GM06990 (cell line): ENCODE measurements at regions not wholly inside any gene's neighbourhood (a gene's known extent, or its start where the extent isn't known, plus 50 kb on each side); places are given as distances from the start of the nearest gene placed in this dataset.

ENCODE experiments used
- DNase-seq: peaks from one replicate; pipeline ENCODE4 v3.0.0-alpha.2; 2011; ENCODE audit not compliant: insufficient read length; ENCODE audit errors: extremely low read depth
- H3K27me3 ChIP-seq: replicated peaks from 2 replicates; pipeline ENCODE4 v1.6.0; 2011; ENCODE audit warnings: low read length; ENCODE audit not compliant: control insufficient read depth, insufficient read depth
- H3K36me3 ChIP-seq: 2 replicates; pipeline ENCODE4 v1.5.1; 2011; ENCODE audit warnings: low read length; ENCODE audit not compliant: control insufficient read depth, insufficient read depth
- H3K4me3 ChIP-seq: replicated peaks from 2 replicates; pipeline ENCODE4 v1.5.1; 2011; ENCODE audit warnings: low read depth, mild to moderate bottlenecking, control low read depth, low read length
- TF ChIP-seq, protein P1 (sequence below): IDR thresholded peaks from 2 replicates; pipeline ENCODE4 v1.5.1; 2011; ENCODE audit warnings: low read length, control low read depth, mild to moderate bottlenecking, inconsistent platforms; ENCODE audit not compliant: insufficient read depth, poor library complexity, severe bottlenecking

- Histone ChIP-seq H3K36me3 (no peaks in the 10 kb centered on the region), H3K4me3 (no peak overlapping the region), H3K27me3 (no peaks in the 10 kb centered on the region)
- TF ChIP-seq, protein P1, sequence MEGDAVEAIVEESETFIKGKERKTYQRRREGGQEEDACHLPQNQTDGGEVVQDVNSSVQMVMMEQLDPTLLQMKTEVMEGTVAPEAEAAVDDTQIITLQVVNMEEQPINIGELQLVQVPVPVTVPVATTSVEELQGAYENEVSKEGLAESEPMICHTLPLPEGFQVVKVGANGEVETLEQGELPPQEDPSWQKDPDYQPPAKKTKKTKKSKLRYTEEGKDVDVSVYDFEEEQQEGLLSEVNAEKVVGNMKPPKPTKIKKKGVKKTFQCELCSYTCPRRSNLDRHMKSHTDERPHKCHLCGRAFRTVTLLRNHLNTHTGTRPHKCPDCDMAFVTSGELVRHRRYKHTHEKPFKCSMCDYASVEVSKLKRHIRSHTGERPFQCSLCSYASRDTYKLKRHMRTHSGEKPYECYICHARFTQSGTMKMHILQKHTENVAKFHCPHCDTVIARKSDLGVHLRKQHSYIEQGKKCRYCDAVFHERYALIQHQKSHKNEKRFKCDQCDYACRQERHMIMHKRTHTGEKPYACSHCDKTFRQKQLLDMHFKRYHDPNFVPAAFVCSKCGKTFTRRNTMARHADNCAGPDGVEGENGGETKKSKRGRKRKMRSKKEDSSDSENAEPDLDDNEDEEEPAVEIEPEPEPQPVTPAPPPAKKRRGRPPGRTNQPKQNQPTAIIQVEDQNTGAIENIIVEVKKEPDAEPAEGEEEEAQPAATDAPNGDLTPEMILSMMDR = no peak
- no peak for DNase-seq
Measured at GRCh38 chr7:9945857-9946256, 1027.8 kb upstream of the PHF14 start.

GRCh38 chr7:9955138-9955537, 1018.5 kb upstream of the PHF14 start:
- DNase-seq = no peak
- no peak overlapping the region for H3K4me3 ChIP-seq
- no peaks in the 10 kb centered on the region for H3K27me3 ChIP-seq
- no peaks in the 10 kb centered on the region for H3K36me3 ChIP-seq
- TF ChIP-seq, protein P1 = no peak

- TF ChIP-seq, protein P1 = no peak
- DNase-seq = no peak
- Histone ChIP-seq H3K4me3 (no peak overlapping the region), H3K36me3 (no peaks in the 10 kb centered on the region), H3K27me3 (no peaks in the 10 kb centered on the region)
Measured at GRCh38 chr7:9958486-9958885, 1015.2 kb upstream of the PHF14 start.

DNA sequence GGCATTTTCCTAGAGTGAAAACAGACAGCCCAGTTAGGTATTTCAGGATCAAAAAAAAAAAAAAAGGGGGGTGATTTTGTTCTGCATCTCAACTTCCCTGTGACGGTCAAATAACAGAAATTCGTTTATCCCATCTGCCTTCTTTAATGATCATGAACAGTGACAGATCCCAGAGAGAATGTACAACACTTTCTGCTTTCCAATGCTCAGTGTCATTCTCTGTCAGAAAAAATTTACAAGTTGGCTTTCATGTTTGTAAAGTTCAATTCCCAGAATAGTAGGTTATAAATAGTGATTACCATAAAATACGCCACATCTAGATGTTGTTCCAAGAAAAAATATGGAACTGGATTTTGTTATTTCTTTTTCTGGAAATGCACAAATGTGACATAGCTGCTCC, 1013.2 kb upstream of the PHF14 start:
- TF ChIP-seq, protein P1 = no peak
- Histone ChIP-seq H3K27me3 (no peaks in the 10 kb centered on the region), H3K36me3 (no peaks in the 10 kb centered on the region), H3K4me3 (no peak overlapping the region)
- no peak for DNase-seq

- H3K36me3 ChIP-seq = no peaks in the 10 kb centered on the region
- TF ChIP-seq, protein P1 = no peak
- H3K4me3 ChIP-seq = no peak overlapping the region
- no peaks in the 10 kb centered on the region for H3K27me3 ChIP-seq
- no peak for DNase-seq
Measured at GRCh38 chr7:9961161-9961922, 1012.3 kb upstream of the PHF14 start.
